ENCODE measurements at regions not wholly inside any gene's neighbourhood (a gene's known extent, or its start where the extent isn't known, plus 50 kb on each side); places are given as distances from the start of the nearest gene placed in this dataset.

DNA sequence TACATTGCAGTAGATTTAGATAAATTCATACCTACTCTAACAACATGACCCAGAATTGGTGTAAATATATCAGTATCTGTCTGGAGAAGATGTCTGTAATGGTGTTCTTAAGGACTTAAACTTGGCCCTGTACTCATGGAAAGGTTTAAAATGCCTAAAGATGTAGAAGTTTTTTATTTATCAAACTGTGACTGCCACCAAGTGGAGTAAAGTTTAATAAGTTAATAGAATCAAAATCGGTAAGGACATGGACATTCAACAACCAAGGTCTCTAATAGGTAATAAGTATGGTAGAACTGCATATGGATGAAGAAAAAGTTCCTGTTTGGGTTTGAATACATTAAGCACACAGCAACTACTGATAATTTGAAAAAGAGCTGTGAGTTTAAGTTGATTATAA, 474.0 kb upstream of the NDST3 start:
- peak; percentile 71 for ATAC-seq
- no peak for TF ChIP-seq ZNF70 (CRISPR knock-in tag; IDR thresholded peaks at IDR 0.05)
- no peak for TF ChIP-seq TCF4 (CRISPR knock-in tag; IDR thresholded peaks at IDR 0.05; ENCODE audit: borderline replicate concordance)
- TF ChIP-seq PPARA (CRISPR knock-in tag; IDR thresholded peaks at IDR 0.05; ENCODE audit: borderline replicate concordance) = no peak
- TF ChIP-seq ARNTL (CRISPR knock-in tag; IDR thresholded peaks at IDR 0.05; ENCODE audit: borderline replicate concordance, low read depth) = no peak
- TF ChIP-seq, protein P1, sequence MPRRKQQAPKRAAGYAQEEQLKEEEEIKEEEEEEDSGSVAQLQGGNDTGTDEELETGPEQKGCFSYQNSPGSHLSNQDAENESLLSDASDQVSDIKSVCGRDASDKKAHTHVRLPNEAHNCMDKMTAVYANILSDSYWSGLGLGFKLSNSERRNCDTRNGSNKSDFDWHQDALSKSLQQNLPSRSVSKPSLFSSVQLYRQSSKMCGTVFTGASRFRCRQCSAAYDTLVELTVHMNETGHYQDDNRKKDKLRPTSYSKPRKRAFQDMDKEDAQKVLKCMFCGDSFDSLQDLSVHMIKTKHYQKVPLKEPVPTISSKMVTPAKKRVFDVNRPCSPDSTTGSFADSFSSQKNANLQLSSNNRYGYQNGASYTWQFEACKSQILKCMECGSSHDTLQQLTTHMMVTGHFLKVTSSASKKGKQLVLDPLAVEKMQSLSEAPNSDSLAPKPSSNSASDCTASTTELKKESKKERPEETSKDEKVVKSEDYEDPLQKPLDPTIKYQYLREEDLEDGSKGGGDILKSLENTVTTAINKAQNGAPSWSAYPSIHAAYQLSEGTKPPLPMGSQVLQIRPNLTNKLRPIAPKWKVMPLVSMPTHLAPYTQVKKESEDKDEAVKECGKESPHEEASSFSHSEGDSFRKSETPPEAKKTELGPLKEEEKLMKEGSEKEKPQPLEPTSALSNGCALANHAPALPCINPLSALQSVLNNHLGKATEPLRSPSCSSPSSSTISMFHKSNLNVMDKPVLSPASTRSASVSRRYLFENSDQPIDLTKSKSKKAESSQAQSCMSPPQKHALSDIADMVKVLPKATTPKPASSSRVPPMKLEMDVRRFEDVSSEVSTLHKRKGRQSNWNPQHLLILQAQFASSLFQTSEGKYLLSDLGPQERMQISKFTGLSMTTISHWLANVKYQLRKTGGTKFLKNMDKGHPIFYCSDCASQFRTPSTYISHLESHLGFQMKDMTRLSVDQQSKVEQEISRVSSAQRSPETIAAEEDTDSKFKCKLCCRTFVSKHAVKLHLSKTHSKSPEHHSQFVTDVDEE (CRISPR knock-in tag; IDR thresholded peaks at IDR 0.05) = no peak
- TF ChIP-seq ZNF565 (CRISPR knock-in tag; conservative IDR thresholded peaks at IDR 0.05; ENCODE audit: low read depth) = no peak
- TF ChIP-seq, protein P2, sequence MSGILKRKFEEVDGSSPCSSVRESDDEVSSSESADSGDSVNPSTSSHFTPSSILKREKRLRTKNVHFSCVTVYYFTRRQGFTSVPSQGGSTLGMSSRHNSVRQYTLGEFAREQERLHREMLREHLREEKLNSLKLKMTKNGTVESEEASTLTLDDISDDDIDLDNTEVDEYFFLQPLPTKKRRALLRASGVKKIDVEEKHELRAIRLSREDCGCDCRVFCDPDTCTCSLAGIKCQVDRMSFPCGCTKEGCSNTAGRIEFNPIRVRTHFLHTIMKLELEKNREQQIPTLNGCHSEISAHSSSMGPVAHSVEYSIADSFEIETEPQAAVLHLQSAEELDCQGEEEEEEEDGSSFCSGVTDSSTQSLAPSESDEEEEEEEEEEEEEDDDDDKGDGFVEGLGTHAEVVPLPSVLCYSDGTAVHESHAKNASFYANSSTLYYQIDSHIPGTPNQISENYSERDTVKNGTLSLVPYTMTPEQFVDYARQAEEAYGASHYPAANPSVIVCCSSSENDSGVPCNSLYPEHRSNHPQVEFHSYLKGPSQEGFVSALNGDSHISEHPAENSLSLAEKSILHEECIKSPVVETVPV (CRISPR knock-in tag; IDR thresholded peaks at IDR 0.05) = no peak
- no peak for TF ChIP-seq SNAI2 (CRISPR knock-in tag; IDR thresholded peaks at IDR 0.05)
- no peak for TF ChIP-seq CSDC2 (CRISPR knock-in tag; IDR thresholded peaks at IDR 0.05)
- TF ChIP-seq TOX (CRISPR knock-in tag; IDR thresholded peaks at IDR 0.05; ENCODE audit: borderline replicate concordance) = no peak
- no peak for TF ChIP-seq ZNF8 (CRISPR knock-in tag; IDR thresholded peaks at IDR 0.05)
- TF ChIP-seq ZFP3 (CRISPR knock-in tag; IDR thresholded peaks at IDR 0.05) = no peak

DNA sequence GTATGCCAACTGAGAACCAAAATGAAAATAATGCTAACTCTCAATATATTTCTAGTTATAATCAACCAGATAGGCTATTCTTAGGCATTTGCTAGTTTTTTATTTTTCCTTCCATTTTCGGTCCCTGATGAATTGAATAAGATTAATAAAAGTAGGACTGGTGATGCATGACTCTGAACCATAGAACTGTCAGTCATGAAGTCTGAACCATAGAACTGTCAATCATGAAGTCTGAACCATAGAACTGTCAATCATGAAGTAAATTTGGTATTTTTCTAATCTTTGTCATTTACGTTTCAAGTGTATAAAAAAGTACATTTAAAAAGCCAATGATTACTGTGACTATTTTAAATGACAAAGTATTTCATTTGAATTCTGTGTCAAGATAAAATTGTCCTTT, 460.2 kb upstream of the NDST3 start:
- TF ChIP-seq ZC3H10 (CRISPR knock-in tag; IDR thresholded peaks at IDR 0.05) (no peak), ESRRG (CRISPR knock-in tag; IDR thresholded peaks at IDR 0.05) (no peak), OSR1 (CRISPR knock-in tag; IDR thresholded peaks at IDR 0.05) (no peak), RARB (CRISPR knock-in tag; IDR thresholded peaks at IDR 0.05) (no peak)
- TF ChIP-seq, protein P1 (CRISPR knock-in tag; IDR thresholded peaks at IDR 0.05) = no peak
- no peak for ATAC-seq

DNA sequence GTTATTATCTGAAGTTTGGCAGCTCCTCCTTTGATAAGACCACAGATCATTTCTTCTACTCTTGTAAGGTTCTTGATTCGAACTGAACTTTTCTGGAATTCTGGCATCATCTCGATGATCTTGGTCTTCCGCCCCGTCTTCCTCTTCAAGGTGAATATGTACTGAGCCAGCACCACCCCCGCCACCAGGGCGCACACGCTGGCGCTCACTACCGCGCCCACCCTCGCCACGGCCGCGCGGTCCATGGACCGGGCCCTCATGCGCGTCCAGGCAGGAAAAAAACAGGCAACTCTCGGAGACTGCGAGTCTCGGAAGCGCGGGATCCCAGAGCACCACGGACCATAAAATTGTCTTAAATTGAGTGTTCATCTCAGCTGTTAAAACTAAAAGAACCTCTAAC, 458.4 kb upstream of the NDST3 start:
- TF ChIP-seq SNAI2 (CRISPR knock-in tag; IDR thresholded peaks at IDR 0.05) (no peak), ZFP30 (CRISPR knock-in tag; IDR thresholded peaks at IDR 0.05) (no peak), ZNF565 (CRISPR knock-in tag; conservative IDR thresholded peaks at IDR 0.05; ENCODE audit: low read depth) (no peak), ZNF70 (CRISPR knock-in tag; IDR thresholded peaks at IDR 0.05) (no peak), GLIS3 (CRISPR knock-in tag; IDR thresholded peaks at IDR 0.05) (no peak), PPARA (CRISPR knock-in tag; IDR thresholded peaks at IDR 0.05; ENCODE audit: borderline replicate concordance) (no peak)
- TF ChIP-seq, protein P3, sequence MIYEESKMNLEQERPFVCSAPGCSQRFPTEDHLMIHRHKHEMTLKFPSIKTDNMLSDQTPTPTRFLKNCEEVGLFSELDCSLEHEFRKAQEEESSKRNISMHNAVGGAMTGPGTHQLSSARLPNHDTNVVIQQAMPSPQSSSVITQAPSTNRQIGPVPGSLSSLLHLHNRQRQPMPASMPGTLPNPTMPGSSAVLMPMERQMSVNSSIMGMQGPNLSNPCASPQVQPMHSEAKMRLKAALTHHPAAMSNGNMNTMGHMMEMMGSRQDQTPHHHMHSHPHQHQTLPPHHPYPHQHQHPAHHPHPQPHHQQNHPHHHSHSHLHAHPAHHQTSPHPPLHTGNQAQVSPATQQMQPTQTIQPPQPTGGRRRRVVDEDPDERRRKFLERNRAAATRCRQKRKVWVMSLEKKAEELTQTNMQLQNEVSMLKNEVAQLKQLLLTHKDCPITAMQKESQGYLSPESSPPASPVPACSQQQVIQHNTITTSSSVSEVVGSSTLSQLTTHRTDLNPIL (CRISPR knock-in tag; IDR thresholded peaks at IDR 0.05; ENCODE audit: low read depth) = no peak
- no peak for ATAC-seq

DNA sequence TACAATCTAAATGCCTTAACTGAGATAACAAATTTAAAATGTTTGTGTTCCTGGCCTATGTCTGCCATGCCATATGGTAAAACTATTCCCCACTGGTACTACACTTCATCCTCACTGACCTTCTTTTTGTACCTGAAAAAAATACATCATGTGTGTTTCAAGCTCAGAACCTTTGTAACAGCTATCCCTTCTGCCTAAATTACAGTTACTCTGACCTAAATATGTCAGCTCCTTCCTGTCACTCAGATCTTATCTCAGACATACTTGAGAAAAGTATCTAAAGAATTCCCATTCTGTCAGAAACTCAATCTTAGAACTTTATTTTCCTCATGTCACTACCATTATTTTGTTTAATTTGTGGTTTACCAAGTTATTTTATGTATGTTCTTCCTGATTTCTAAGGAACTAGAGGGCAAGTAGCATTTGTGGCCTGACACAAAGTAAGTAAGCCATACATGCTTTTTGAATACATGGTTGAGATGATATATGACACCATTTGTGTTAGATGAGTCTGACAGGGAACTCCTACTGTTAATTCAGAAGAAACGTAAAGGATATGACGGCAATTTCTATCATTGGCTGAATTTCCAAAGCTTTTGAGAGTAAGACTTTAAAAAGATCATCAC, 456.5 kb upstream of the NDST3 start:
- ATAC-seq = no peak; the same call in 2 of the 3 replicates
- TF ChIP-seq BACH2 (CRISPR knock-in tag; IDR thresholded peaks at IDR 0.05; ENCODE audit: borderline replicate concordance) (no peak), ESRRG (CRISPR knock-in tag; IDR thresholded peaks at IDR 0.05) (no peak), ISL1 (CRISPR knock-in tag; IDR thresholded peaks at IDR 0.05) (peak; percentile 27; the same call in 1 of the 2 replicates), ZNF8 (CRISPR knock-in tag; IDR thresholded peaks at IDR 0.05) (no peak), ZNF70 (CRISPR knock-in tag; IDR thresholded peaks at IDR 0.05) (no peak)
